ENCODE measurements at regions not wholly inside any gene's neighbourhood (a gene's known extent, or its start where the extent isn't known, plus 50 kb on each side); places are given as distances from the start of the nearest gene placed in this dataset.
"Not testable (repeated sequence)": the region's sequence is repeated elsewhere in the genome, so short reads cannot be mapped to it uniquely, and the experiment has no call there.

DNA sequence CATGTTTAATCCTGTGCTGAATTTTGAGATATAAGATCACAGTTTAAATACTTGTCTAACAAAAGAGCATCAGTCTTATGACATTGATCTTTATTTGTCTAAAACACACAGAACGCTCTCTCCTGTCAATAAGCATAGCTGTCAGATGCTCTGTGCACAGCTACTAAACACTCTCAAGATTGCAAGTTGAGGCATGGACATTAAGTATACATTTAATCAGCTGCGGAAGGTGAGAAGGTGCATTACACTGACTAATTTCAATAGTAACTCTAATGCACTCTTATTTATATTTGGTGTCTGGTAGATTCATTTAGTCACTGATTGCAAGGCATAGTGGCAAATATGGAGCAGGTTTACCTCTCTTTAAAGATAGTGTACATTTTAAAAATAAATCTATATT is 580.3 kb upstream of the NRP1 start:
- Histone ChIP-seq H4K8ac (ENCODE audit: low read length) (no peak overlapping the region), H2BK5ac (ENCODE audit: low read depth, low read length, poor library complexity, severe bottlenecking) (no peak overlapping the region), H2BK15ac (ENCODE audit: low read depth, poor library complexity, severe bottlenecking) (no peak overlapping the region), H2AFZ (ENCODE audit: low read depth, low read length) (no peak overlapping the region), H2AK5ac (ENCODE audit: low read length, severe bottlenecking) (no peak overlapping the region), H3K4me1 (ENCODE audit: control insufficient read depth, insufficient read depth, low read depth, low read length) (no peaks in the 10 kb centered on the region), H2BK120ac (ENCODE audit: low read depth, low read length) (no peak overlapping the region), H3K36me3 (ENCODE audit: control insufficient read depth in 1 of 2, insufficient read depth in 2 of 2, low read depth in 1 of 2, low read length in 2 of 2) (no peaks in the 10 kb centered on the region), H3K14ac (ENCODE audit: low read length in 2 of 2) (no peak overlapping the region), H3K4me3 (ENCODE audit: insufficient read depth in 1 of 2, low read depth in 1 of 2, low read length in 2 of 2) (no peak overlapping the region), H3K4me2 (ENCODE audit: low read length, poor library complexity, severe bottlenecking) (no peak overlapping the region), H4K91ac (ENCODE audit: low read length) (no peak overlapping the region), H3K4ac (ENCODE audit: low read depth in 1 of 2, low read length in 2 of 2) (no peak overlapping the region), H2BK12ac (ENCODE audit: low read length in 2 of 2) (no peak overlapping the region), H3K9me3 (ENCODE audit: control insufficient read depth, low read length) (peaks cover 3% of the 10 kb centered on the region), H3K27ac (ENCODE audit: low read length, poor library complexity, severe bottlenecking) (no peak overlapping the region), H3K27me3 (ENCODE audit: control insufficient read depth in 1 of 2, insufficient read depth in 1 of 2, low read length in 2 of 2) (peaks cover 0 to 3% of the 10 kb centered on the region in 2 experiments), H3K79me1 (replicated peaks; ENCODE audit: low read length, poor library complexity, severe bottlenecking) (no peaks in the 10 kb centered on the region), H3K23ac (ENCODE audit: low read length in 2 of 2) (no peak overlapping the region), H3K9ac (ENCODE audit: low read length) (no peak overlapping the region), H3K18ac (ENCODE audit: low read depth in 1 of 2, low read length in 2 of 2) (no peak overlapping the region)
- no peak for DNase-seq
- WGBS: 100% methylated on average over 1 of the region's 2 CpGs

DNA sequence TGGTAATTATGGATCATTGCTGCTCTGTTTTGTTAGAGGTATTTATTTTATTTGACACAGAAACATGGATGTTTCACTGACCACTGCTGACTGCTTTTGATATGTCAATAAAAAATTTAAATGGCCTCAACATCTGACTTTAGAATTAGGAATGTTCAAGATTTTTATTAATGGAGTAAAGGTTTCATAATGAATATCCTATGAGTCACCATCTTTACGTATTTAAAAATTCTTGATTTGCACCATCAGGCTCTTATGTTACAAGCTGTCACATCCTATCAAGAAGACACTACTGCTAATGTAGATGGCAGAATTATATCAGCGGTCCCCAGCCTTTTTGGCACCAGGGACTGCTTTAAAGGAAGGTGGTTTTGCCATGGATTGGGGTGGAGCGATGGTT is 578.7 kb upstream of the NRP1 start:
- Histone ChIP-seq H3K4me1 (ENCODE audit: control insufficient read depth, insufficient read depth, low read depth, low read length) (no peaks in the 10 kb centered on the region), H3K9me3 (ENCODE audit: control insufficient read depth, low read length) (no peaks in the 10 kb centered on the region), H3K27me3 (ENCODE audit: control insufficient read depth in 1 of 2, insufficient read depth in 1 of 2, low read length in 2 of 2) (peaks cover 0 to 3% of the 10 kb centered on the region in 2 experiments), H2BK12ac (ENCODE audit: low read length in 2 of 2) (no peak overlapping the region), H3K4me2 (ENCODE audit: low read length, poor library complexity, severe bottlenecking) (no peak overlapping the region), H3K4me3 (ENCODE audit: insufficient read depth in 1 of 2, low read depth in 1 of 2, low read length in 2 of 2) (no peak overlapping the region), H3K14ac (ENCODE audit: low read length in 2 of 2) (no peak overlapping the region), H2BK120ac (ENCODE audit: low read depth, low read length) (no peak overlapping the region), H3K79me1 (replicated peaks; ENCODE audit: low read length, poor library complexity, severe bottlenecking) (no peaks in the 10 kb centered on the region), H3K4ac (ENCODE audit: low read depth in 1 of 2, low read length in 2 of 2) (no peak overlapping the region), H2AK5ac (ENCODE audit: low read length, severe bottlenecking) (no peak overlapping the region), H2BK15ac (ENCODE audit: low read depth, poor library complexity, severe bottlenecking) (no peak overlapping the region), H3K9ac (ENCODE audit: low read length) (no peak overlapping the region), H3K27ac (ENCODE audit: low read length, poor library complexity, severe bottlenecking) (no peak overlapping the region), H4K91ac (ENCODE audit: low read length) (no peak overlapping the region), H2AFZ (ENCODE audit: low read depth, low read length) (no peak overlapping the region), H4K8ac (ENCODE audit: low read length) (no peak overlapping the region), H2BK5ac (ENCODE audit: low read depth, low read length, poor library complexity, severe bottlenecking) (no peak overlapping the region), H3K36me3 (ENCODE audit: control insufficient read depth in 1 of 2, insufficient read depth in 2 of 2, low read depth in 1 of 2, low read length in 2 of 2) (no peaks in the 10 kb centered on the region), H3K23ac (ENCODE audit: low read length in 2 of 2) (no peak overlapping the region), H3K18ac (ENCODE audit: low read depth in 1 of 2, low read length in 2 of 2) (no peak overlapping the region)
- no CpG with 5 or more reads among the region's 3 CpGs for WGBS
- DNase-seq: no peak

DNA sequence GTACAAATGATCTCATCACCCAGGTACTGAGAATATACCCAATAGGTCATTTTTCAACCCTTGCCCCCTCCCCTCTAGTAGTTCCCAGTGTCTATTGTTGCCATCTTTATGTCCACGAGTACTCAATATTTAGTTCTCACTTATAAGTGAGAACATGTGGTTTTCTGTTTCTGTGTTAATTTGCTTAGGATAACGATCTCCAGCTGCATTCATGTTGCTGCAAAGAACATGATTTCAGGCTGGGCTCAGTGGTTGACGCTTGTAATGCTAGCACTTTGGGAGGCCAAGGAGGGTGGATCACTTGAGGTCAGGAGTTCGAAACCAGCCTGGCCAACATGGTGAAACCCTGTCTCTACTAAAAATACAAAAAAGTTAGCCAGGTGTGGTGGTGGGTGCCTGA is 575.0 kb upstream of the NRP1 start:
- H3K36me3 ChIP-seq (ENCODE audit: control insufficient read depth in 1 of 2, insufficient read depth in 2 of 2, low read depth in 1 of 2, low read length in 2 of 2); H2BK12ac ChIP-seq (ENCODE audit: low read length in 2 of 2); H3K14ac ChIP-seq (ENCODE audit: low read length in 2 of 2); DNase-seq; H4K8ac ChIP-seq (ENCODE audit: low read length); H2AK5ac ChIP-seq (ENCODE audit: low read length, severe bottlenecking); H2BK120ac ChIP-seq (ENCODE audit: low read depth, low read length); H3K23ac ChIP-seq (ENCODE audit: low read length in 2 of 2); H2BK5ac ChIP-seq (ENCODE audit: low read depth, low read length, poor library complexity, severe bottlenecking); H3K4ac ChIP-seq (ENCODE audit: low read depth in 1 of 2, low read length in 2 of 2); H2BK15ac ChIP-seq (ENCODE audit: low read depth, poor library complexity, severe bottlenecking); H3K4me1 ChIP-seq (ENCODE audit: control insufficient read depth, insufficient read depth, low read depth, low read length); H3K4me3 ChIP-seq (ENCODE audit: insufficient read depth in 1 of 2, low read depth in 1 of 2, low read length in 2 of 2); H3K27ac ChIP-seq (ENCODE audit: low read length, poor library complexity, severe bottlenecking); H3K18ac ChIP-seq (ENCODE audit: low read depth in 1 of 2, low read length in 2 of 2); H3K9me3 ChIP-seq (ENCODE audit: control insufficient read depth, low read length); H3K9ac ChIP-seq (ENCODE audit: low read length); H3K79me1 ChIP-seq (replicated peaks; ENCODE audit: low read length, poor library complexity, severe bottlenecking); H4K91ac ChIP-seq (ENCODE audit: low read length); H3K4me2 ChIP-seq (ENCODE audit: low read length, poor library complexity, severe bottlenecking); H3K27me3 ChIP-seq (ENCODE audit: control insufficient read depth in 1 of 2, insufficient read depth in 1 of 2, low read length in 2 of 2); H2AFZ ChIP-seq (ENCODE audit: low read depth, low read length): not testable (repeated sequence)
- 79% methylated on average over 3 of the region's 4 CpGs for WGBS

DNA sequence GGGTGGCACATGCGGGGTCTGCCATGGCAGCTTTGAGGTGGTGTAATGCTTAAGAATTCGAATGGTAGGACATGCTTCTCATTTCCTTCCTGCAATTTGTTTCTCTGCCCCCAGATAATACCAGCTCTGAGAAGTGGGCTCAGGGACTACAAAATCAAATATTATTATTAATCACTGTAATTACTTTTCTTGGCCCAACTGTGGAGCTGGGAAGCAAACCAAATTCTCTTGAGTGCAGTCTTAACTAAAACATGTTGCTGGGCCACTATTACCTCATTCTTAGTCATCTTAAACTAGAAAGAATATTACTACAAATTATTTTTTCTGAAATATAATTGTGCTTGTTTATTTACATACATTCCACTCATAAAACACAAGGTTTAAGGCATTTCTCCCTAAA is 566.7 kb upstream of the NRP1 start:
- H3K9me3 ChIP-seq (ENCODE audit: control insufficient read depth, low read length): no peaks in the 10 kb centered on the region
- no peak overlapping the region for H3K4me2 ChIP-seq (ENCODE audit: low read length, poor library complexity, severe bottlenecking)
- peak overlapping the region; percentile 84 for H3K9ac ChIP-seq (ENCODE audit: low read length)
- no peak overlapping the region for H4K8ac ChIP-seq (ENCODE audit: low read length)
- no peak overlapping the region for H2AFZ ChIP-seq (ENCODE audit: low read depth, low read length)
- 100% methylated on average over 1 of the region's 2 CpGs for WGBS
- peak overlapping the region in 1 of 2 experiments; percentile 21 for H3K4me3 ChIP-seq (ENCODE audit: insufficient read depth in 1 of 2, low read depth in 1 of 2, low read length in 2 of 2)
- H2BK120ac ChIP-seq (ENCODE audit: low read depth, low read length): no peak overlapping the region
- H3K18ac ChIP-seq (ENCODE audit: low read depth in 1 of 2, low read length in 2 of 2): no peak overlapping the region
- H3K27me3 ChIP-seq (ENCODE audit: control insufficient read depth in 1 of 2, insufficient read depth in 1 of 2, low read length in 2 of 2): no peaks in the 10 kb centered on the region
- H2AK5ac ChIP-seq (ENCODE audit: low read length, severe bottlenecking): no peak overlapping the region
- no peak overlapping the region for H2BK12ac ChIP-seq (ENCODE audit: low read length in 2 of 2)
- no peak overlapping the region for H4K91ac ChIP-seq (ENCODE audit: low read length)
- no peak overlapping the region for H3K4ac ChIP-seq (ENCODE audit: low read depth in 1 of 2, low read length in 2 of 2)
- no peaks in the 10 kb centered on the region for H3K36me3 ChIP-seq (ENCODE audit: control insufficient read depth in 1 of 2, insufficient read depth in 2 of 2, low read depth in 1 of 2, low read length in 2 of 2)
- H3K4me1 ChIP-seq (ENCODE audit: control insufficient read depth, insufficient read depth, low read depth, low read length): peaks cover 2% of the 10 kb centered on the region
- H3K79me1 ChIP-seq (replicated peaks; ENCODE audit: low read length, poor library complexity, severe bottlenecking): no peaks in the 10 kb centered on the region
- no peak overlapping the region for H2BK5ac ChIP-seq (ENCODE audit: low read depth, low read length, poor library complexity, severe bottlenecking)
- H3K23ac ChIP-seq (ENCODE audit: low read length in 2 of 2): no peak overlapping the region
- DNase-seq: no peak
- H3K27ac ChIP-seq (ENCODE audit: low read length, poor library complexity, severe bottlenecking): no peak overlapping the region
- no peak overlapping the region for H2BK15ac ChIP-seq (ENCODE audit: low read depth, poor library complexity, severe bottlenecking)
- no peak overlapping the region for H3K14ac ChIP-seq (ENCODE audit: low read length in 2 of 2)

Measured in mesenchymal stem cell (in vitro differentiated cells and primary cell).